ENCODE measurements at regions not wholly inside any gene's neighbourhood (a gene's known extent, or its start where the extent isn't known, plus 50 kb on each side); places are given as distances from the start of the nearest gene placed in this dataset.

DNA sequence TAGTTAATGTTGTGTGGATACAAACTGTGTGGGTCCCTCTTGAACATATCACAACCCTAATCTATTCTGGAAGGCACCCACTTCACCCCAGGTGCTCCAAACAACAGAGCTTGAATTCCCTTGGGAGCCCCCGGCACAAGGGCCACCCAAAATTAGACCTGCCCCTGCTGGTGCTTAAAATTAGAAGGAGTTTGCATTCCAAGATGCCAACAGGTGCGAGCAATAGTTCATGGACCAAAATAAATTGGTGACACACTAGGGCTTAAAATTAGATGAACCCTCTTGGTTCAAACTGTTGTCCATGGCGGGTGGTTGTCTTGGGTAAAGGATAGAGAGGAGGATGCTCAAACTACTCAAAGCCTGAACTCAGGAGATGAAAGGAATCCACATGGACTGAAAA lies 291.5 kb downstream of the MN1 start:
- no peak for DNase-seq (ENCODE audit: low read depth)
- TF ChIP-seq, protein P1, sequence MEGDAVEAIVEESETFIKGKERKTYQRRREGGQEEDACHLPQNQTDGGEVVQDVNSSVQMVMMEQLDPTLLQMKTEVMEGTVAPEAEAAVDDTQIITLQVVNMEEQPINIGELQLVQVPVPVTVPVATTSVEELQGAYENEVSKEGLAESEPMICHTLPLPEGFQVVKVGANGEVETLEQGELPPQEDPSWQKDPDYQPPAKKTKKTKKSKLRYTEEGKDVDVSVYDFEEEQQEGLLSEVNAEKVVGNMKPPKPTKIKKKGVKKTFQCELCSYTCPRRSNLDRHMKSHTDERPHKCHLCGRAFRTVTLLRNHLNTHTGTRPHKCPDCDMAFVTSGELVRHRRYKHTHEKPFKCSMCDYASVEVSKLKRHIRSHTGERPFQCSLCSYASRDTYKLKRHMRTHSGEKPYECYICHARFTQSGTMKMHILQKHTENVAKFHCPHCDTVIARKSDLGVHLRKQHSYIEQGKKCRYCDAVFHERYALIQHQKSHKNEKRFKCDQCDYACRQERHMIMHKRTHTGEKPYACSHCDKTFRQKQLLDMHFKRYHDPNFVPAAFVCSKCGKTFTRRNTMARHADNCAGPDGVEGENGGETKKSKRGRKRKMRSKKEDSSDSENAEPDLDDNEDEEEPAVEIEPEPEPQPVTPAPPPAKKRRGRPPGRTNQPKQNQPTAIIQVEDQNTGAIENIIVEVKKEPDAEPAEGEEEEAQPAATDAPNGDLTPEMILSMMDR (conservative IDR thresholded peaks at IDR 0.05; ENCODE audit: control insufficient read depth, insufficient read depth, low read depth, low read length): no peak
- H3K4me3 ChIP-seq (ENCODE audit: control insufficient read depth, low read depth, low read length): no peak overlapping the region

DNA sequence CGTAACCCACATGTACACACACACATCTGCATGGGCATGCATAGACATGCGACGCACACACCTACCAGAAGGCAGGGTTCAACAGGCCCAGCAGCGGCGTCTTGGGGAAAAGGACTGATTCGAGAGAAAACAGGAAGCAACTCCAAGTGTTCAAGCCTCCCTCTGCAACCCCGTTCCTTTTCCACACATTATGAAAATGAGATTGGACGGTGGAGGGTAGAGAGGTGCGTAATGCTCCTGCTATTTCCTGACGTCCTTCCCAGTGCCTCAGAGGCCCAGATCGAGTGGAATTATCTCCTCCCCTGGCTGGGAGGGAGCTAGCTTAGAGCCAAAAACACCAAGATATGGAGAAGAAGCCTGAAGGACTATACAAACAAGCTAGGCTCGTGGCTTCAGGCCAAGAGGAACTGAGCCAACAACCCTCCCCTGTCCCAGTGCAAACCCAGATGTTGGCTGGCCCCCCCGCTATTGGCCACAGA lies 289.2 kb downstream of the MN1 start:
- no peak overlapping the region for H3K4me3 ChIP-seq (ENCODE audit: control insufficient read depth, low read depth, low read length)
- DNase-seq (ENCODE audit: low read depth): peak; percentile 94
- TF ChIP-seq, protein P1 (conservative IDR thresholded peaks at IDR 0.05; ENCODE audit: control insufficient read depth, insufficient read depth, low read depth, low read length): no peak

DNA sequence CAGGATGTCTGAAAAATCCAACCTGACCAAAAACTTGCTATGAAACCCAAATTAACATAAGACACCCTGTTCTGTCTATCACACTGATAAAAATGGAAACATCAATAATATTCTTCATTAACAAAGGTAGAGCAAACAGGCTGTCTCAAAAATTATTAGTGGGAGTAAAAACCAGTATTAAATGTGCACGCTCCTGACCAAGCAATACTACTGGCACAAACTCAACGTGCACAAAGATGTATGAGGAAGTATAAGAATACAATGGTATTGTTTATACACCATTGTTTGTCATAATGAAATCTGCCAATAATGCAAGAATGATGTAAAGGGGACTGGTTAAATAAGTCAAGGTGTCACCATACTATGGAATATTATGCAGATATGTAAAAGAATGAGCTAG lies 288.5 kb downstream of the MN1 start:
- DNase-seq (ENCODE audit: low read depth): no peak
- TF ChIP-seq, protein P1 (conservative IDR thresholded peaks at IDR 0.05; ENCODE audit: control insufficient read depth, insufficient read depth, low read depth, low read length): no peak
- no peak overlapping the region for H3K4me3 ChIP-seq (ENCODE audit: control insufficient read depth, low read depth, low read length)

DNA sequence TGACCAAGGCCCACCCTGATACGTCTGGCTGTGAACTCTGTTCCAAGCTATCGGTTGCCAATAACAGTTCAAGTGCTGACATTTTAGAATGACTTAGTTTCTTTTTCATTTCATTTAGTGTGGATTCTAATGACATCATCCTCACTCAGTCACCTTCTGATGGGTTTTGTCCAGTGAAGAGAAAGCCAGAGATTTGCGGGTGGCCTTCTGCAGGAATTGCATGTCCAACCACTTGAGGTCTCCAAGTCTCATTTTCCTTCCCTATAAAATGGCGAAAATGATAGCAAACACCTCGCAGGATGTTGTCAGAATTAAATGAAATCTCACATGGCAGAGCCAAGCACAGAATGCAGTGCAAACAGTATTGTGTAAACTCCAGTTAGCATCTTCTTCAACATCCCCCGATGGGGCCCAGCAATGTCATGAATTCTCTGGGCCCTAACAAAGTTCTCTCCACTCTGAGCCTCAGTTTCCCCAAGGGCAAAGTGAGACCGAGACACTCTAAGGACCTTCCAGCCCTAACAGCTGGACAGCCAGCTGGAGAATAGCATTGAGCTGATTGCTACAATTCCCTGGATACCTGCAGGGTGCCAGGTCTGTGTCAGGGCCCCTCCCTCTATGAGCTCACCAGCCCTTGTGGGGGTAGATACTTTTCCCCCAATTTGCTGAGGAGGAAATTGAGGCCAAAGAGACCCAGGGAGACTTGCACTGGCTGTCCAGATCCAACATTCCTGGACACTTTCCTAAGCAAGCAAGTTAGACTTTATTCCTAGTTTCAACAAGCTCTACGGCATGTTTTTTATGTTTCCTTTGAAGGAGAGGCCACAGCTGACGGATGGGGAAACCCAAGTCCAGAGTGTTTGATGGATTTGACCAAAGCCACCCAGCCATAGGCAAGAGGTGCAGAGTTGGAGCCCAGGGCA lies 286.7 kb downstream of the MN1 start:
- TF ChIP-seq, protein P1 (conservative IDR thresholded peaks at IDR 0.05; ENCODE audit: control insufficient read depth, insufficient read depth, low read depth, low read length): no peak
- no peak overlapping the region for H3K4me3 ChIP-seq (ENCODE audit: control insufficient read depth, low read depth, low read length)
- peak; percentile 28 for DNase-seq (ENCODE audit: low read depth)

DNA sequence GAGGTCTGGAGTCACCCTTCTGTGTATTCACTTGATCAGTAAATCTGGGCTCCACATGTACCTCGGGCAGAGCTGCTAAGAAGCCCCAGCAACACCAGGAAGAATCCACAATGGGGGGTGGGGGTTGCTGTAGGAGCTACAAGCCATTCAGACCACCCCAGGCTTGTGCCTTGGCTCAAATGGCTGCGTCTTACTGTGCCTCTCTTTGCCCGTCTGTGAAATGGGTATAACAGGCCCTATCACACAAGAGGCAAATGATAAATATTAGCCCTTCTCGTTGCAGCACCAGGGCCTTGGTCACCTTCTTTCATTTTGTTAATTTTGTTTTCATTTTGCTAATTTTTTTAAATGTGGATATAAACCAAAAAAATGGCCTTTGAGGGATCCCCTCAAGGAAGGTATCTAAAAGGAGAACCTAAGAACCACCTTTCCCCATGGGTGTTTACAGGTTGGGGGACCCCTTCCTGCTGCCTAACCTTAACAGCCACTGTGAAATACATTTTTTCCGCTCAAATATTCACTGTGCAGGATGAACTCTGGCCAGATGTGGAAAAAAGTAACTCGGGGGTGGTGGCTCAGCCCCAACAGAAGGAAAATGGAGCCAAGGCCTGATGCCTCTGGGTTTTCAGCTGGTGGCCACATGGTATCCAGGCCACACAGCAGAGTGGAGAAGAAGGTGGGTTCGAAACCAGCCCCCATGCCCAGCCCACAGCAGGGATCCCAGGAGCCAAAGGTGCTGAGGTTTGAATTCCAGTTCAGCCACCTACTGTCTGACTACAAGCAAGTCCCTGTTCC lies 284.0 kb downstream of the MN1 start:
- DNase-seq (ENCODE audit: low read depth): no peak
- TF ChIP-seq, protein P1 (conservative IDR thresholded peaks at IDR 0.05; ENCODE audit: control insufficient read depth, insufficient read depth, low read depth, low read length): no peak
- no peak overlapping the region for H3K4me3 ChIP-seq (ENCODE audit: control insufficient read depth, low read depth, low read length)

DNA sequence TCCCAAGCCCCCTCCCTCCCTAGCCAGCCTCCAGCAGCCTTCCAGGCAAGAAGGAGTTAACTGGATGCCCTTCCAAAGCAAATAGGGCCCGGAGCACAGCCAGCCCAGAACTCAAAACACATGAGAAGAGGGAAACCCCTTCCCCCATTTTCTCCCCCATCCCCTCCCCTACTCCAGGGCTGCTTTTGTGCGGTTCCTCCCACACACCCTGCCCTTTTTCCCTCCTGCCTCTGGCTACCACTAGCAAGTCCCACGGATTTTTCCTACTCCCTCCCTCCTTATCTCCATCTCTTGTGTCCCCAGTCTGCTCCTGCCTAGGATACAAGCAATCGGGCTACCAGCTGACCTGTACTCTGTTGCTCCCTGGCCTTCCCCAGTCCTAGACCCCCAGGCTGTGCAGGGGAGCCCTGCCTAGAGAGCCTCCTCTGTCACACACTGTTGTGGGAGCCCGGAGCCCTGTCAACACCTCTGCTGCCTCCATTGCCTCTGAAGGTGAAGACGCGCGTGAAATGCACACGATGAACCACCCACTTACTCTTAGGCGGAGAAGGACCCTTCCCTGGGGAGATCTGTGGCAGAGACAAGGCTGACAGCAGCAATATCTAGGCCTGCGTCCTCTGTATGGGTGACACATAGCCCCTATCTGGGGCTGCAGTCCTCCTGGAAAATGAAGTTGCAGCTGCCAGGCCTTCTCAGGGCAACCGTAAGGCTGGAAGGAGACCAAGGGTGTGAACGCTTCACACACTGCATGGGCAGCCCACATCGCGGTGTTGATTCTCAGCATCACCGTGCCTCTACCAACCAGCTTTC lies 282.8 kb downstream of the MN1 start:
- TF ChIP-seq, protein P1 (conservative IDR thresholded peaks at IDR 0.05; ENCODE audit: control insufficient read depth, insufficient read depth, low read depth, low read length): no peak
- no peak for DNase-seq (ENCODE audit: low read depth)
- no peak overlapping the region for H3K4me3 ChIP-seq (ENCODE audit: control insufficient read depth, low read depth, low read length)

Measured in fibroblast of mammary gland (primary cell).